Lower lobe of right lung (tissue), 2 donors: ENCODE measurements at regions not wholly inside any gene's neighbourhood (a gene's known extent, or its start where the extent isn't known, plus 50 kb on each side); places are given as distances from the start of the nearest gene placed in this dataset.
A peak's percentile ranks its signal among the peaks of the same experiment; 100 is the strongest.

Experiments
- ATAC-seq, 2 donors: fragments of 200-7000 bp; cut with Tn5 transposase; one replicate each; pipeline ENCODE4 v1.9.1; 2020 to 2022; ENCODE audit warnings: mild to moderate bottlenecking in 2 of 2, moderate library complexity in 2 of 2
- DNase-seq: peaks from one replicate; pipeline ENCODE4 v3.0.0-alpha.2; 2020
- H3K27ac ChIP-seq: fragments of 200-600 bp; one replicate; pipeline ENCODE4 v1.8.0; 2022
- H3K27me3 ChIP-seq: fragments of 200-600 bp; one replicate; pipeline ENCODE4 v1.8.0; 2022; ENCODE audit warnings: low read depth
- H3K36me3 ChIP-seq: fragments of 200-600 bp; one replicate; pipeline ENCODE4 v1.8.0; 2022; ENCODE audit warnings: mild to moderate bottlenecking
- H3K4me1 ChIP-seq: fragments of 200-600 bp; one replicate; pipeline ENCODE4 v1.8.0; 2022
- H3K4me3 ChIP-seq: fragments of 200-600 bp; one replicate; pipeline ENCODE4 v1.8.0; 2022; ENCODE audit warnings: mild to moderate bottlenecking
- H3K9me3 ChIP-seq: fragments of 200-600 bp; one replicate; pipeline ENCODE4 v1.8.0; 2022
- CTCF ChIP-seq: fragments of 200-600 bp; IDR thresholded peaks from one replicate; pipeline ENCODE4 v1.8.0; 2022; ENCODE audit warnings: antibody characterized with exemption, mild to moderate bottlenecking
- intact Hi-C: fragments of 100-400 bp; cut with DNase I; formaldehyde crosslinking; loops from one replicate; pipeline ENCODE4 v1.11.0; 2022
- donor health status: DM: no; HTN: yes; CAD: no; lungs with severe emphysema.

DNA sequence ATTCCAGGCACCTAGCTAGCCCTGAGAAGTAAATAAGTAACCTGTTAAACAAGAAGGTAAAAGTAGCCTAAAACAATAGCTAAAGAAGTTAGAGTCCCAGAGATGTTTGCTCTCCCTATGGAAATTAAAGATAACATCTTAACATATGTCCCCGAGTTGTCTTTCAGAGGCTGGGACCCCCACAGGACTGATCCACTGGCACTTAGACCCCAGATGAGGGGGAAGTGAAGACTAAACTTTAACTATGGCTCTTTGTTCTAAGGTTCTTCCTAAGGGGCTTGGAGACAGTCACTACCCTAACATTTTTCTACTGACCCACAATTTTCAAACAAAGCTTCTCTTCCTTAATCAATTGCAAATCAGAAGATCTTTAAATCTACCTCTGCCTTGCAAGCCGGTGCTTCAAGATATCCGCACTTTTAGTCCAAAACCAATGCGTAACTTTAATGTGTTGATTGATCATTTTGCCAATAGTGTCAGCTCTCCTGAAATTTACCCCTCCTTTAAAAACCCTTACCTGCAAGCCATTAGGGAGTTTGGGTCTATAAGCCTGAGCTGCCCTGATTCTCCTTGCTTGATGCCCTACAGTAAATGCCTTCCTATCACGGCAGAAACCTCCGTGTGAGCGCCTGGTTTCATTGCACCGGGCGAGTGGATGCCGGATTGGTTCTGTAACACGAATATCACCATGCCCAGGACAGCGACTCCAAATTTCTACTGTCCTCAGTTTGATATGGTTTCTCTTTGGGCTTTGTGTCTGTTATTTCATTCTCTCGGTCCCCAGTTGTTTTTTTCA, 404.4 kb downstream of the SIPA1L2 start:
- Histone ChIP-seq H3K9me3 (no peaks in the 10 kb centered on the region), H3K4me1 (no peaks in the 10 kb centered on the region), H3K4me3 (no peak overlapping the region), H3K27me3 (peaks cover 5% of the 10 kb centered on the region), H3K27ac (no peak overlapping the region), H3K36me3 (no peaks in the 10 kb centered on the region)
- TF ChIP-seq CTCF, result no peak
- ATAC-seq (no peak), DNase-seq (no peak)
- intact Hi-C loops, result no loop called here

DNA sequence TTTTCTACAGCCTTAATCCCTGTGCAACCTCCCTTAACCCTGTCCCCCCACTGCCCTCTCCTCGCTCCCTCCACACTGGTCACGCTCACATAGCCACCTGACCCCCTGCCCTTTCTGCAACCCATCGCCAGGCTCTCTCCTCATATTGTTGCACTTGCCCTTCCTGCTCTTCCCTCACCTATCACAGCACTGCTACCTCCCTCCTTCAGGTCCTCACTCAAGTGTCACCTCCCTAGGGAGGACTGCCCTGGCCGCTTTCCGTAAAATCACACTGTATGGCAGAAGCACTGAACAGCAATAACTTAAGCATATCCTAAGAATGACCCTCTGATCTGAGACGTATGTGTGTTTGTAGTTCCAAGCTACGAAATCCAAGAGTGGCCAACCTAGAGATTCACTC, 406.0 kb downstream of the SIPA1L2 start:
- ATAC-seq, result no peak
- H3K27me3 ChIP-seq, result peaks cover 5% of the 10 kb centered on the region
- H3K4me3 ChIP-seq, result no peak overlapping the region
- no peak for TF ChIP-seq CTCF
- no peaks in the 10 kb centered on the region for H3K36me3 ChIP-seq
- intact Hi-C loops, result no loop called here
- no peak overlapping the region for H3K27ac ChIP-seq
- no peak for DNase-seq
- no peaks in the 10 kb centered on the region for H3K4me1 ChIP-seq
- no peaks in the 10 kb centered on the region for H3K9me3 ChIP-seq

DNA sequence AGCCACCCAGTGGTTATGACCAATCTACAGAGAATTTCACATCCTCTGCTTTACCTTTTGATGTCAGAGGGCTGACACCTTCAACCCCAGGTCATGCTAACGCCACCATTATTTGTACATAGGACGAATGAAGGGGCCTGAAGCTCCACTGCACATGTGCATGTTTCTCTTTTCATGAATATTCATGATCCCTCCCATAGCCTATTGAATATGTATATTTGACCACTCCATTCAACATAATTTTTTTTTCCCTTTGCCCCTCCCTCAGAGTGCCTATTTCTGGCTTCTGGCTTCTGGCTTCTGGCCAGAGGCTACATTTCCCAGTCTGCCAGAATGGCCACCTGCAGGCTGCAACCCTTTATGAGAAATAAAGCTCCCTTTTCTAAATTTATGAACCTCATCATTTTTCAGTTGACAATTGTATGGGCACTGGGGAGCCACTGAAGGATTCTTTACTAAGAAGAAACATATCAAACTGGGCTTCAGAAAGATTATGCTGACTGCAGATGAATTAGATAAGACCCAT, 406.7 kb downstream of the SIPA1L2 start:
- Histone ChIP-seq H3K27me3 (peaks cover 5% of the 10 kb centered on the region), H3K27ac (no peak overlapping the region), H3K9me3 (no peaks in the 10 kb centered on the region), H3K4me3 (no peak overlapping the region), H3K4me1 (no peaks in the 10 kb centered on the region), H3K36me3 (no peaks in the 10 kb centered on the region)
- intact Hi-C loops, result no loop called here
- ATAC-seq (no peak), DNase-seq (no peak)
- no peak for TF ChIP-seq CTCF

- ATAC-seq (no peak), DNase-seq (no peak)
- TF ChIP-seq CTCF, result no peak
- Histone ChIP-seq H3K4me3 (no peak overlapping the region), H3K9me3 (no peaks in the 10 kb centered on the region), H3K4me1 (no peaks in the 10 kb centered on the region), H3K27me3 (peaks cover 5% of the 10 kb centered on the region), H3K27ac (no peak overlapping the region), H3K36me3 (no peaks in the 10 kb centered on the region)
- intact Hi-C loops, result no loop called here
Observed at GRCh38 chr1:232222614-232223013, 407.3 kb downstream of the SIPA1L2 start.

DNA sequence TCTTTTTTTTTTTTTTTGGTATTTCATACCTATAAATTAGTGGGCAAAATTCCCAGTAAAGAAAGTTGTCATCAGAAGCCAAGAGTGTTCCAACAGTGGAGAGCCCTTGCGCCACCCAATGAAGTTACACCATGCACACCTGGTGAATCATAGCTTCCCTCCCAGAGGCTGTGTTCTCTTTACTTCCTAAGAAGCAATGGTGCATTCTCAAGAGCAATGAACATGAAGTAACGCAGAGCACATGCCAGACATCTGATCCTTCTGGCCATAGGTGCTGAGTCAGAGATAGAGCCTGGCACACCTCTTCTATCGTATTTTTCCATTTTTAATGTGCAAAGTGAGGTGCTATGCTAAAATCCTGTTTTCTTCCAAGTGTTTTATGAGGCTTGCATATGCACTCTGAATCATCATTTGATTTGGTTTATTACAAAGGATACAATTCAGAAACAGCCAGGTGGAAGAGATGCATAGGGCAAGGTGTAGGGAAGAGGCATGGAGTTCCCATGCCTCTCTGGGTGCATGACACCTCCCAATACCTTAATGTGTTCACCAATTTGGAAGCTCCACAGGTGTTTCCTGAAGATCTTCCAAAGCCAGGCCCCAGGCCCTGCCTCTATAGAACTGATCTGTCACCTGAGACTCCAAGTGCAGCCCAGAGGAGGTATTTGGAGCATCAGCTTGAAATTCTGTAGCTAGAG, 408.0 kb downstream of the SIPA1L2 start:
- H3K4me1 ChIP-seq, result no peaks in the 10 kb centered on the region
- intact Hi-C loops, result no loop called here
- no peak overlapping the region for H3K27ac ChIP-seq
- DNase-seq (no peak), ATAC-seq (peak; percentile 50 to 85)
- TF ChIP-seq CTCF, result no peak
- H3K36me3 ChIP-seq, result no peaks in the 10 kb centered on the region
- no peaks in the 10 kb centered on the region for H3K9me3 ChIP-seq
- no peak overlapping the region for H3K4me3 ChIP-seq
- H3K27me3 ChIP-seq, result no peaks in the 10 kb centered on the region
